GM21390 (cell line): ENCODE measurements at regions not wholly inside any gene's neighbourhood (a gene's known extent, or its start where the extent isn't known, plus 50 kb on each side); places are given as distances from the start of the nearest gene placed in this dataset.

ENCODE experiments used
- ATAC-seq: cut with Tn5 transposase; IDR thresholded peaks from one replicate; pipeline ENCODE4 v1.9.1; 2021; ENCODE audit not compliant: unreplicated experiment

- ATAC-seq, result no peak
Observed at GRCh38 chr16:87075319-87075860, 241.8 kb downstream of the C16orf95 start.

DNA sequence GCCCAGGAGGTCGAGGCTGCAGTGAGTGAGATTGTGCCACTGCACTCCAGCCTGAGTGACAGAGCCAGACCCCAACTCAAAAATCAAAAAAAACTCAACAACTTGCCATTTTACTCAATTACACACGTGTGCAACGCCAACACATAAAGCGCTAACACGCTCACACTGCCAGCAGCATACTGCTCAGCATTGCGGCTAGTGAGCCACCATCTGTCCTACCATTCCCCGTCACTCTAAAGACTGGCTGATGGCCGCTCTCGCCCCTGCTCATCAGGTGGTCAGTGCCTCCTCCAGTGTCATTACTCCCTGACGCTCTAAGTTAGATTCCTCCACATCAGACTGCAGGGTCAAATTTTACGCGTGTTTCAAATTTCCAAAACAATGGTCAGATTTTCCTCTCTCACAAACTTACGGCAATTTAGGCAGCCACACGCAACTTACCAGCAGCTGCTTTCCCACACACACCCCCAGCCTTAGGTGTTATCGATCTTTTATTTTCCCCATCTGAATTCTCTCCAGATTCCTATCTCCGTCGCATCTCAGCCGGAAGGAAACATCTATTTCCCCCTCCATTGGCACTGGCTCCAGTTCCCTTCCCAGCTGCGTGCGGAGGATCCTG is 240.8 kb downstream of the C16orf95 start:
- no peak for ATAC-seq

DNA sequence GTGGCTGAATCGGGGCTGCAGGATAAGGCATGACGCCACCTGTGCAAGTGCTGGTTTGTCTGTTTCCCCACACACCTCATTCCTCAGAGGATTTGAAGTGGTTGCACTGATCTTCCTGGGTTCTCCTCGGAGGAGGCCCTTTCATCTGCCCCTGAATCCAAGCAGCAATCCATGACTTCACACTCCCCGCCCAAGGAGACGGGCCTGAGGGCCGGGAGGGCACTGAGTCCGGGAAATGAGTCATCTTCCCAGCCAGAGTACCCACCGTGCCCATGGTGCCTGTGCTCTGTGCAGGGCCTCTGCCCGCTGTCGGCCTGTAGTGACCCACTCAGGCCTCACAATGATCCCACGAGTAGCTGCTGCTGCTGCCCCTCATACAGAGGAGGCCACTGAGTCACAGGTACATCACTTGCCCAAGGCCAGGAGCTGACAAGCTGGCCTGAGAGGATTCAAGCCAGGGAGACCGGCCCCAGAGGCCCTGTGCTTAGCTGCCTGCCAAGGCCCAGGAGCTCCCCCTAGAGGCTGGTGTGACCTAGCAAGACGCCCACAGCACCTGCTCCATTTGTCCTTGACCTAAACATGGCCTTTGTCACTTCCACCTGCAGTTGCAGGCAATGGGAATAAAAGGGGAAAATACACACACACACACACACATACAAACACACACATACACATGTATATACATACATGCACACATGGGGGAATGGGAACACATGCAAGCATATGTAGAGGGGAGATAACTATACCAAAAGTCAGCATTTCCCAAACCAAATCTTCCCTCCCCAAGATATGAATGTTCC is 240.0 kb downstream of the C16orf95 start:
- no peak for ATAC-seq

GRCh38 chr16:87077750-87078127 is 239.5 kb downstream of the C16orf95 start:
- ATAC-seq, result no peak

DNA sequence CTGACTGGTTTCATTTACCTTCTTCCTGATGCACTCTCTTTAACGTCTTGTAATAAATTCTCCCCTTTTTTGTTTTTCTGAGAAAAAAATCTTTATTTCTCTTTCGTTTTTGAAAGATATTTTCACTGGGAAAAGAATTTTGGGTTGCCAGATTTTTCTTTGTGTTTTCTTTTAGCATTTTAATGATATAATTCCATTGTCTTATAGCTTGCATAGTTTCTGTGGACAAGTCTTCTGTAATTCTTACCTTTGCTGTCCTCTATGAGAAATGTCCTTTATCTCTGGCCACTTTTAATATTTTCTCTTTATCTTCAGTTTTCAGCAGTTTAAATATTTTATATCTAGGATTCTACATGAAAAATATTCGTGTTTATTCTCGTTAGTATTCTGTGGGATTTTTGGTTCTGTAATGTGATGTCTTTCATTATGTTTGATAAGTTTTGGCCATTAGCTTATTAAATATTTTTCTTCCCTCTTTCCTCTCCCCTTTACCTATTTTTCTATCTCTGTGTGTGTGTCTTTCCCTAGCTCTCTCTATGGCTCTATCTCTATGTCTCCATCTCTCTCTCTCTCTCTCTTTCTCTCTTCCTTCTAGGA is 236.5 kb downstream of the C16orf95 start:
- ATAC-seq, result no peak

- no peak for ATAC-seq
Observed at GRCh38 chr16:87085441-87085840, 231.8 kb downstream of the C16orf95 start.

DNA sequence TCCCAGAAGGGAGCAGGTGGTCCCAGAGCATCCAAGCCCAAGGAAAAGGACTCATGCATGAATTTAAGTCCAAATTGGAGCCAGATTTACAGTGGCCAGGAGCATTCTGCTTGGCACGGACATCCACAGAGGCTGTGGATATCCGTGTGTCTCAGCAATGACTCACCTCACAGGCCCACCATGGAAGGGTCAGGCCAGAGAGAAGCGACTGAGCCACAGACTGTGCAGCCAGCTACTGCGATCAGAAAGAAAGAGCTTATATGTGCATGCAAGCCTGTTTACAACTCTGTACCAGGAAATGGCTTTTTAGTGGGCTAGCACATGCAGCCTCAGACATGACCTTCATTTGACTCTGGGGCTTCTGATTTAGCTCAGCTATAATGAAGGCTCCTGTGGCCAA is 231.0 kb downstream of the C16orf95 start:
- ATAC-seq, result no peak

GRCh38 chr16:87086575-87086974 is 230.6 kb downstream of the C16orf95 start:
- no peak for ATAC-seq

- no peak for ATAC-seq
Observed at GRCh38 chr16:87092958-87093357, 224.2 kb downstream of the C16orf95 start.

- no peak for ATAC-seq
Observed at GRCh38 chr16:87093804-87094555, 223.2 kb downstream of the C16orf95 start.

GRCh38 chr16:87094556-87094865 is 222.7 kb downstream of the C16orf95 start:
- no peak for ATAC-seq

DNA sequence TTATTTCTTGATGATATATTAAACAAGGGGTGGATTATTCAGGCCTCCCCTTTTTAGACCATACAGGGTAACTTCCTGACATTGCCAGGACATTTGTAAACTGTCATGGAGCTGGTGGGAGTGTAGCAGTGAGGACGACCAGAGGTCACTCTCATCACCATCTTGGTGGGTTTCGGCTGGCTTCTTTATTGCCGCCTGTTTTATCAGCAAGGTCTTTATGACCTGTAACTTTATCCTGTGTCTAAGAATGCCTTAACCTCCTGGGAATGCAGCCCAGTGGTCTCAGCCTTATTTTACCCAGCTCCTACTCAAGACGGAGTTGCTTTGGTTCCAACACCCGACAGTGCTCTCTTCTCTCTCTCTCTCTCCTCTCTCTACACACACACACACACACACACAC is 221.9 kb downstream of the C16orf95 start:
- ATAC-seq, result no peak

DNA sequence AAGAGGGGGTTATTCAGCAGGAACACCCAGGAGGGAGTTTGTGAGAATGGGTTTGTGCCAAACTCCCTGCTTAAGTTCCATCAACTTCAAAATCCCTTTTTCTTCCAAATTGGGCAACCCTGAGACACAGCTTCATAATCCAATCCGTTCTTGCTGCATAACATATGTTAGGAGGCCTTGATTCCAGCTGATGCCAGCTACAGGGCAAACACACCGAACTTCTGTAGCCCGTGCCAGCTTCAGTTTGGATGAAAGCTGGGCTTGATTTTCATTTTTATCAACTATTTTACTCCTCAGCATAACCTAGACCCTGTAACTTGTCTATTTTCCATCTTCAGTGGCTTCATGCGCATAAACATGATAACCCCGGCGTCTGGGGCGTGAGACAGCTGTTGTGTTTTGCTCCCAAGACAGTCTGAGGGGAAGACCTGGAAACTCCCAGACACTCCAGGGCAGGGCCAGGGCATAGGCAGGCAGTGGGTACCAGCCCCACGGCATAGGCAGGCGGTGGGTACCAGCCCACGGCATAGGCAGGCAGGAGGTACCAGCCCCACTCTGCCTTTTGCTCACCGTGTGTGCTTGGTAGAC is 220.4 kb downstream of the C16orf95 start:
- no peak for ATAC-seq

DNA sequence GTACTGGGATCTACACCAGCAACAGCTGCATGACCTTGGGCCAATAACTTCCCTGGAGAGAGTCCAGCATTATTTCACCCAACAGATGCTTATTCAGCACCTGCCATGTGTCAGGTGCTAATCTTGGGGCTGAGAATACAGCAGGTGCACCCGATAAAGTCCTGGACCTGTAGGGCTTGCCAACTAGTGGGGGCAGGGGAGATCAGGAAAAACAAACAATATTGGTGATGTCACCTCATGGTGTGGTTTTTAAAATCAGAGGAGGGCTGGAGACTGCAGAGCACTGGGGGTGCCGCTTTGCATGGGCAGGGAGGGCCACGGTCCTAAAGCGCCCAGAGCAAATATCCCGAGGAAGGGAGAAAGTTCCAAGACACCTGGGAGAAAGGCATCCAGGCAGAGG is 218.8 kb downstream of the C16orf95 start:
- no peak for ATAC-seq

- ATAC-seq, result no peak
Observed at GRCh38 chr16:87098976-87099720, 218.0 kb downstream of the C16orf95 start.

DNA sequence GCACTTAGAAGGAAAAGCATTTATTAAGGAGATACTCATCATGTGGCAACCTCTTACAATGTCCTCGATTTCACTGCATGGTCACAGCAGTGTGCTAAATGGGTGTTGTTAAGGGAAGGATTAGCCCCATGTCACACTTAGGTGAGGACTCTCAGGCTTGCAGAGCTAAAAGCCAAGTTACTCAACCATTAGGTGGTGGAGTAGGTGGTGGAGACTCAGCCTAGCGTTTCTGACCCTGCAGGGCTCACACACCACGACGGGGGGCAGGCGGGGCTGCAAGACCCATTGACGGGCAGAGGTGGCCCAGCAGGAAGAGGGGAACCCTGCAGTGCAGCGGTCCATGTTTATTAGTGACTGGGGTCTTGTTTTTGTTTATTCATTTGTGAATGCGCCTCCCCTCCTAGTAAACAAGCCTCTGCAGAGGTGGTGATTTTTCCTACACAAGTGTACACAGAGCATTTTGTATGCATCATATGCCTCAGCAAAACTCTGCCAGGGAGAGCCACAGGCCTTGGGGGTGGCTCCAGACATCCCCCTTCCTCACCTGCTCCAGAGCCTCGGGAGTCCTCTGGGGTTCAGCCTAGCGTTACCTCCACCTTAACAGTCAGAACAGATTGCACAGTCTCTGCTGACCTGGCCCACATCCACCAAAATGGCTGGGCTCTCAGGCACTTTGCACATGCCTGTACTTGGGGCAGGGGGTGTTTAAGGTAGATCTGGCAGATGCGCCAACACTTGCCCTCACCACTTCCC is 216.7 kb downstream of the C16orf95 start:
- ATAC-seq, result no peak

DNA sequence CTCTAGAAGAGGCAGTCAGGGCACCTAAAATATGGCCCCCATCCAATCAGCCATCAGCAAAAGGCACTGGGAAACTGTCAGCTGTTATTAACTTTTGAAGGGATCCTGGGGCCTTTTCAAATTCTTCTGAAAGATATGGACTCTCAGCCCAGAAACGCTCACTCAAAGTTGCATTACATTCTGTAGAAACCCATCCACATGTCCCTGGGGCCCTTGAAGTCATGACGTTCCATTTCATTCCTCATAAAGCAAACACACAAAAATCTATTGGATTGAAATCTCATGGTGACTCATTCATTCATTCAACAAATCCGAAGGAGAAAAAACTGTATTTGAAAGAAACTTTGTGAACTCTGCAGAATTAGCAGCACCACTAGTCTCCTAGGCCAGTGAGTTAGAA is 215.3 kb downstream of the C16orf95 start:
- ATAC-seq, result no peak

DNA sequence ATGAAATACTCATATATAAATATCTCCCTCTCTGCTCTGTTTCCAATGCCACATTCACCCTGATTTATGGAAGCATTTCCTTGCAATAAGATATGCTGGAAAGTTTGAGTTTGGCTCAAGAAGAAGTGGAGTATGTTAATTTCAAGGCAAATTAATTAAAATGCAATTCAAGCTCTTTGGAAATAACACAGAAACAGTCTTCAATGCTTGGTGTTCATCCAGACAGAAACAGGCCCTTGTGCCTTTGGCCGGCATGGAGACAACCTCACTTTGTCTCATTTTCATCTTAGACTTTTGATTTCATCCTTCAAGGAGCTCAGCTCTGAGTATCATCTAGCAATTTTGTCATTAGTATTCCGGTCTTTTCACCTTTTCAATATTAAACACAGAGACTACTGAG is 210.0 kb downstream of the C16orf95 start:
- ATAC-seq, result no peak

GRCh38 chr16:87108278-87108677 is 208.9 kb downstream of the C16orf95 start:
- ATAC-seq, result no peak

DNA sequence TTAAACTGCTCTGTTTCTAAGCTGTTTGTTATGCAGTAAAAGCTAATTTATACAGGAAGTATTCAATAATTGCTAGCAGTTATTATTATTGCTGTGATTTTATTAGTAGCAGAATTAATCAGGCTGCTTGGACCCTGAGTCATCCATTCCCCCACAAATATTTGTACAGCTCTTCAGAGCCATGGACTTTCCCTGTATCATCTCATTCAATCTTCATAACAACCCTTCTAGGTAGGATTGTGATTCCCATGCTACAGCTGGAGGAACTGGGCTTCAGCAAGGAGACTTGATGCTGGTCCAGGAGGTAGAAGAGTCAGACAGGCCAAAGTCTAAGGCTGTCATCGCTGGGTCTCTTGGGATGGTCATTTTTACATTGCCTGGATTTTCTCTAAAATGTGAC is 208.3 kb downstream of the C16orf95 start:
- no peak for ATAC-seq
